Astrocyte of the cerebellum (primary cell): ENCODE measurements at regions not wholly inside any gene's neighbourhood (a gene's known extent, or its start where the extent isn't known, plus 50 kb on each side); places are given as distances from the start of the nearest gene placed in this dataset.

Experiments
- DNase-seq: peaks from one replicate; pipeline ENCODE4 v3.0.0-alpha.2; 2011; ENCODE audit warnings: low read depth
- H3K4me3 ChIP-seq: 2 replicates; pipeline ENCODE4 v1.5.1; 2011; ENCODE audit warnings: mild to moderate bottlenecking, low read depth, low read length, moderate library complexity
- in situ Hi-C: cut with HindIII; loops from 2 replicates; pipeline ENCODE4 v1.10.0; 2017; ENCODE audit warnings: low sequenced_read_pairs
- TF ChIP-seq, protein P1 (sequence below): IDR thresholded peaks from 2 replicates; pipeline ENCODE4 v1.5.1; 2012; ENCODE audit warnings: low read length, low read depth, moderate library complexity, mild to moderate bottlenecking; ENCODE audit errors: missing control alignments

GRCh38 chr5:176721509-176721908 lies 74.2 kb downstream of the TSPAN17 start:
- in situ Hi-C loops: no loop called here
- H3K4me3 ChIP-seq: no peak overlapping the region
- TF ChIP-seq, protein P1, sequence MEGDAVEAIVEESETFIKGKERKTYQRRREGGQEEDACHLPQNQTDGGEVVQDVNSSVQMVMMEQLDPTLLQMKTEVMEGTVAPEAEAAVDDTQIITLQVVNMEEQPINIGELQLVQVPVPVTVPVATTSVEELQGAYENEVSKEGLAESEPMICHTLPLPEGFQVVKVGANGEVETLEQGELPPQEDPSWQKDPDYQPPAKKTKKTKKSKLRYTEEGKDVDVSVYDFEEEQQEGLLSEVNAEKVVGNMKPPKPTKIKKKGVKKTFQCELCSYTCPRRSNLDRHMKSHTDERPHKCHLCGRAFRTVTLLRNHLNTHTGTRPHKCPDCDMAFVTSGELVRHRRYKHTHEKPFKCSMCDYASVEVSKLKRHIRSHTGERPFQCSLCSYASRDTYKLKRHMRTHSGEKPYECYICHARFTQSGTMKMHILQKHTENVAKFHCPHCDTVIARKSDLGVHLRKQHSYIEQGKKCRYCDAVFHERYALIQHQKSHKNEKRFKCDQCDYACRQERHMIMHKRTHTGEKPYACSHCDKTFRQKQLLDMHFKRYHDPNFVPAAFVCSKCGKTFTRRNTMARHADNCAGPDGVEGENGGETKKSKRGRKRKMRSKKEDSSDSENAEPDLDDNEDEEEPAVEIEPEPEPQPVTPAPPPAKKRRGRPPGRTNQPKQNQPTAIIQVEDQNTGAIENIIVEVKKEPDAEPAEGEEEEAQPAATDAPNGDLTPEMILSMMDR: no peak
- no peak for DNase-seq

- H3K4me3 ChIP-seq: no peak overlapping the region
- TF ChIP-seq, protein P1: no peak
- in situ Hi-C loops: no loop called here
- DNase-seq: no peak
Observed at GRCh38 chr5:176722757-176723156, 75.5 kb downstream of the TSPAN17 start.

GRCh38 chr5:176723440-176723839 lies 76.2 kb downstream of the TSPAN17 start:
- DNase-seq: no peak
- no peak overlapping the region for H3K4me3 ChIP-seq
- in situ Hi-C loops: no loop called here
- TF ChIP-seq, protein P1: no peak

GRCh38 chr5:176724472-176724871 lies 77.2 kb downstream of the TSPAN17 start:
- TF ChIP-seq, protein P1: no peak
- in situ Hi-C loops: no loop called here
- H3K4me3 ChIP-seq: no peak overlapping the region
- DNase-seq: no peak

GRCh38 chr5:176725521-176726280 lies 78.4 kb downstream of the TSPAN17 start:
- TF ChIP-seq, protein P1: no peak
- in situ Hi-C loops: no loop called here
- no peak overlapping the region for H3K4me3 ChIP-seq
- DNase-seq: no peak

DNA sequence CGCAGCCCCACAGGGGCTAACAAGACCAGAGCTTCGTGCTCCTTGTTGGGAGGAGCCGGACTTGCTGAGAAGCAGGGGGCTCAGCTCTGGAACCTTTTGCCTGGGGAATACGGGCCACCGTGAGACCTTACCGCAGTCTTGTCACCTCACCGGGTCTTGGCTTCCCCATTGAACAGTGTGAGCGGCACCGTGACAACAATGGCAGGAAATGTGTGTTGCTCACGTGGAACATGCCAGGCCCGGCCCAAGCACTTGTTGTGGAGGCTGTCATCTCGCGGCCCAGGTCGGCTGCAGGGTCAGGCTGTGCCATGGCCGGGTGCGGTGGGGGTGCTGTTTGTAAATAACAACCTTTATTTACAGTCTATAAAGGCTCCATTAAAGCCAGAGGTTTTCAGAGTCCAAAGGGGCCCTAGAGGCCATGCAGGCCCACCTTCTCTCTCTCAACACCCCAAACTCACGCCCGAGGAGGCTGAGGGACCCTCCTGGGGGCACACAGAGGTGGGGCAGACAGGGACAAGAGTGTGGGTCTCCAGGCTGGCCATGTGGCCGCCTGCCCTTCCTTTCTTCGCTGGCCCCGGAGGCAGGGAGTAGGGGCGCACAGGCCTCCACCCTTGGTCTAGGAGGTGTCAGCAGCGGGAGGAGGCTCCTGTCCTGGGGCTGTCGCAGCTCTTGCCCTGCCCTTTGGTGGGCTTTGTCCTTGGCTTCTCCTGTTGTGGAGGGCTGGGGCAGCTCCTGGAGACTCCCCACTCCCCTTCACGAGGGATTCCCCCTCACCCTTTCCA lies 79.7 kb downstream of the TSPAN17 start:
- in situ Hi-C loops: no loop called here
- DNase-seq: no peak
- TF ChIP-seq, protein P1: no peak
- no peak overlapping the region for H3K4me3 ChIP-seq
